NCI-H510A (cell line): ENCODE measurements at regions not wholly inside any gene's neighbourhood (a gene's known extent, or its start where the extent isn't known, plus 50 kb on each side); places are given as distances from the start of the nearest gene placed in this dataset.
"Not testable (repeated sequence)": the region's sequence is repeated elsewhere in the genome, so short reads cannot be mapped to it uniquely, and the experiment has no call there.

ENCODE experiments used
- DNase-seq: peaks from one replicate; lab custom pipeline; 2025; lab: John Stamatoyannopoulos, UW

- no peak for DNase-seq
Measured at GRCh38 chr9:30524311-30524710, 1860.1 kb upstream of the ACO1 start.

GRCh38 chr9:30534455-30534854, 1850.0 kb upstream of the ACO1 start:
- DNase-seq, result no peak

- no peak for DNase-seq
Measured at GRCh38 chr9:30534896-30535295, 1849.5 kb upstream of the ACO1 start.

GRCh38 chr9:30536494-30536893, 1847.9 kb upstream of the ACO1 start:
- DNase-seq, result no peak

GRCh38 chr9:30539696-30540095, 1844.7 kb upstream of the ACO1 start:
- DNase-seq, result not testable (repeated sequence)

GRCh38 chr9:30574355-30575151, 1809.9 kb upstream of the ACO1 start:
- no peak for DNase-seq

GRCh38 chr9:30575218-30575617, 1809.2 kb upstream of the ACO1 start:
- DNase-seq, result no peak

GRCh38 chr9:30575691-30576090, 1808.8 kb upstream of the ACO1 start:
- no peak for DNase-seq

- DNase-seq, result no peak
Measured at GRCh38 chr9:30579810-30580209, 1804.6 kb upstream of the ACO1 start.

- no peak for DNase-seq
Measured at GRCh38 chr9:30582240-30582639, 1802.2 kb upstream of the ACO1 start.

GRCh38 chr9:30584559-30584958, 1799.9 kb upstream of the ACO1 start:
- DNase-seq, result no peak

GRCh38 chr9:30591461-30591860, 1793.0 kb upstream of the ACO1 start:
- no peak for DNase-seq

- no peak for DNase-seq
Measured at GRCh38 chr9:30597608-30598007, 1786.8 kb upstream of the ACO1 start.

GRCh38 chr9:30605936-30606335, 1778.5 kb upstream of the ACO1 start:
- DNase-seq, result no peak

- DNase-seq, result no peak
Measured at GRCh38 chr9:30609713-30610112, 1774.7 kb upstream of the ACO1 start.

GRCh38 chr9:30616782-30617181, 1767.7 kb upstream of the ACO1 start:
- not testable (repeated sequence) for DNase-seq

GRCh38 chr9:30622561-30622960, 1761.9 kb upstream of the ACO1 start:
- DNase-seq, result no peak

- no peak for DNase-seq
Measured at GRCh38 chr9:30628915-30629567, 1755.4 kb upstream of the ACO1 start.

GRCh38 chr9:30630459-30630858, 1754.0 kb upstream of the ACO1 start:
- DNase-seq, result no peak

- not testable (repeated sequence) for DNase-seq
Measured at GRCh38 chr9:30646639-30647038, 1737.8 kb upstream of the ACO1 start.

- no peak for DNase-seq
Measured at GRCh38 chr9:30661925-30662324, 1722.5 kb upstream of the ACO1 start.

- DNase-seq, result no peak
Measured at GRCh38 chr9:30670805-30671562, 1713.5 kb upstream of the ACO1 start.

- DNase-seq, result no peak
Measured at GRCh38 chr9:30673132-30673531, 1711.3 kb upstream of the ACO1 start.
